ENCODE measurements at regions not wholly inside any gene's neighbourhood (a gene's known extent, or its start where the extent isn't known, plus 50 kb on each side); places are given as distances from the start of the nearest gene placed in this dataset.
A peak's percentile ranks its signal among the peaks of the same experiment; 100 is the strongest.

- peak in 2 of 4 experiments; percentile 6 to 17 for TF ChIP-seq CTCF (IDR thresholded peaks at IDR 0.05)
- no peak for TF ChIP-seq POLR2A (IDR thresholded peaks at IDR 0.05)
These were observed 141.3 kb downstream of the TRMT11 start for GRCh38 chr6:126127659-126128058.

All from uterus (tissue), 2 donors.